ENCODE measurements at regions not wholly inside any gene's neighbourhood (a gene's known extent, or its start where the extent isn't known, plus 50 kb on each side); places are given as distances from the start of the nearest gene placed in this dataset.

DNA sequence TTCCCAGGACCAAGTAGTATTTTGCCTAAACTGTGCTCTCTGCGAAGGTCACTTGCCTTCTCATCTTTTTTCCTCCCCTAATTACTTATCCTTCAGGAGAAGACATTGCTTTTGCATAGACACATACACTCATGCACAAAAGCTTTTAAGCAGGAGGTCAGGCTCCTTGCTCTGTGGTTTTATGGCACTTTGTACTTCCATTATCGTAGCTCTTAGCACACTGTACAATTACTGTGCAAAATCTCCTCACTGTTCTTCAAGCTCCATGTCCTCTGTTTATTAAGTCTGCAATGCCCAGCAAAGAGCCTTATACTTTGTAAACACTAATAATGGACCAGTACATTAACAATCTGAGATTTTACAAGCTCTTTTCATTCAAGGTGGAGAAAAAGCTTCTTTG lies 188.4 kb upstream of the GNPDA2 start:
- FAIRE-seq: no peak
- H3K9me3 ChIP-seq (ENCODE audit: insufficient read depth, low read depth, low read length): no peaks in the 10 kb centered on the region
- H3K4me2 ChIP-seq (ENCODE audit: low read length): no peak overlapping the region
- no peaks in the 10 kb centered on the region for H3K9me3 Mint-ChIP-seq (ENCODE audit: unreplicated experiment)
- H4K20me1 ChIP-seq (ENCODE audit: insufficient read depth, low read length): no peaks in the 10 kb centered on the region
- H2AFZ ChIP-seq (ENCODE audit: low read depth, low read length): no peak overlapping the region
- no peaks in the 10 kb centered on the region for H3K79me2 ChIP-seq (ENCODE audit: insufficient read depth, low read length)
- no peaks in the 10 kb centered on the region for H3K36me3 Mint-ChIP-seq (ENCODE audit: low read depth, unreplicated experiment)
- no peak overlapping the region for H3K4me3 ChIP-seq (ENCODE audit: insufficient read depth, low read depth, low read length)
- DNase-seq (ENCODE audit: low read depth): no peak
- no peak overlapping the region for H3K4me3 Mint-ChIP-seq (ENCODE audit: unreplicated experiment)
- peaks cover 2% of the 10 kb centered on the region for H3K4me1 Mint-ChIP-seq (ENCODE audit: low read depth, unreplicated experiment)
- H3K4me1 ChIP-seq (ENCODE audit: insufficient read depth, low read length): no peaks in the 10 kb centered on the region
- no peak overlapping the region for H3K27ac Mint-ChIP-seq (ENCODE audit: unreplicated experiment)
- H3K36me3 ChIP-seq (ENCODE audit: insufficient read depth, low read length): no peaks in the 10 kb centered on the region
- no peaks in the 10 kb centered on the region for H3K27me3 Mint-ChIP-seq (ENCODE audit: low read depth, unreplicated experiment)
- H3K27ac ChIP-seq (ENCODE audit: low read depth, low read length): no peak overlapping the region
- no peak for TF ChIP-seq EZH2 (IDR thresholded peaks at IDR 0.05; ENCODE audit: insufficient read depth, low read length)
- no peak for TF ChIP-seq CTCF (IDR thresholded peaks at IDR 0.05; ENCODE audit: insufficient read depth, low read depth, low read length)
- no peak overlapping the region for H3K9ac ChIP-seq (ENCODE audit: low read length)
- H3K27me3 ChIP-seq (ENCODE audit: insufficient read depth, low read length): no peaks in the 10 kb centered on the region

DNA sequence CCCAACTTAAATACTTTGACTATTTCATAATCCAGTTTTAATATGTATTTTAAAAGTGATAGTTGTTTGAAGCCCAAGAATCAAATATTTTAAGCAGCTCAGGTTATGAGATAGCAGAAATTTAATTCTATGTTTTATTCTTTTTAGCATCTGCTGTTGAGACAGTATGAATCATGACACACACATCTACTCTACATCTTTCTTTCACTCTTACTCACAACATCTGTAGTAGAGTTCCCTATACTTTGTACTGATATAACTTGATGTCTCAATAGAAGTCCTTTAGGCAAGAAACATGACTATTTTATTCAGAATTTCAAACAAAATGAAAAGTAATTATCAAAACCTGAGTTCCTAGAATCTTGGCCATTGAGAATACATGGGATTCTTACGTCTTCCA lies 187.9 kb upstream of the GNPDA2 start:
- no peaks in the 10 kb centered on the region for H4K20me1 ChIP-seq (ENCODE audit: insufficient read depth, low read length)
- no peak for FAIRE-seq
- H2AFZ ChIP-seq (ENCODE audit: low read depth, low read length): no peak overlapping the region
- no peak for DNase-seq (ENCODE audit: low read depth)
- no peak overlapping the region for H3K4me3 ChIP-seq (ENCODE audit: insufficient read depth, low read depth, low read length)
- no peaks in the 10 kb centered on the region for H3K36me3 Mint-ChIP-seq (ENCODE audit: low read depth, unreplicated experiment)
- H3K79me2 ChIP-seq (ENCODE audit: insufficient read depth, low read length): no peaks in the 10 kb centered on the region
- H3K4me3 Mint-ChIP-seq (ENCODE audit: unreplicated experiment): no peak overlapping the region
- no peak overlapping the region for H3K27ac Mint-ChIP-seq (ENCODE audit: unreplicated experiment)
- no peaks in the 10 kb centered on the region for H3K36me3 ChIP-seq (ENCODE audit: insufficient read depth, low read length)
- TF ChIP-seq EZH2 (IDR thresholded peaks at IDR 0.05; ENCODE audit: insufficient read depth, low read length) (no peak), CTCF (IDR thresholded peaks at IDR 0.05; ENCODE audit: insufficient read depth, low read depth, low read length) (no peak)
- H3K4me1 Mint-ChIP-seq (ENCODE audit: low read depth, unreplicated experiment): peaks cover 2% of the 10 kb centered on the region
- H3K9me3 Mint-ChIP-seq (ENCODE audit: unreplicated experiment): no peaks in the 10 kb centered on the region
- no peak overlapping the region for H3K4me2 ChIP-seq (ENCODE audit: low read length)
- no peak overlapping the region for H3K9ac ChIP-seq (ENCODE audit: low read length)
- H3K9me3 ChIP-seq (ENCODE audit: insufficient read depth, low read depth, low read length): no peaks in the 10 kb centered on the region
- H3K27me3 ChIP-seq (ENCODE audit: insufficient read depth, low read length): no peaks in the 10 kb centered on the region
- H3K27me3 Mint-ChIP-seq (ENCODE audit: low read depth, unreplicated experiment): no peaks in the 10 kb centered on the region
- no peak overlapping the region for H3K27ac ChIP-seq (ENCODE audit: low read depth, low read length)
- H3K4me1 ChIP-seq (ENCODE audit: insufficient read depth, low read length): no peaks in the 10 kb centered on the region

DNA sequence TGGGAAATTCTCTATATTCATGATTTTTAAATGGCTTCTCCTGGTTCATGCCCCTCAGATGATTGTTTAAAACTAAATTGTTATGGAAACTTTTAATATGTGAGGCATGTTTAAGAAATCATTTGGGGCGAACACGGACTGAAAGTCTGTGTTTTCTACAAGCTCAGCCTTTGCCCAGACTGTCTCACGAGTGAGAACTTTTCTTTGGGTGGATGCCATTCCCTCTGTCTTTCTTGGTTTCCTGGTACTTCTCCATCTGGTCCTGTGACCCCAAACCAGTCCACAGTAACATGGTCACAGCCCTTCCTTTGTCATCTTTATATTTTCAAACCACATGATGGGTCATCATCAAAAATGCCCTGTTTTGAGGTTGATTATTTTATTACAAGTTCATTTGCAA lies 186.6 kb upstream of the GNPDA2 start:
- H3K27ac ChIP-seq (ENCODE audit: low read depth, low read length): no peak overlapping the region
- peaks cover 2% of the 10 kb centered on the region for H3K4me1 Mint-ChIP-seq (ENCODE audit: low read depth, unreplicated experiment)
- DNase-seq (ENCODE audit: low read depth): no peak
- no peak overlapping the region for H2AFZ ChIP-seq (ENCODE audit: low read depth, low read length)
- no peak overlapping the region for H3K27ac Mint-ChIP-seq (ENCODE audit: unreplicated experiment)
- H3K4me1 ChIP-seq (ENCODE audit: insufficient read depth, low read length): no peaks in the 10 kb centered on the region
- H3K4me2 ChIP-seq (ENCODE audit: low read length): no peak overlapping the region
- no peaks in the 10 kb centered on the region for H3K27me3 Mint-ChIP-seq (ENCODE audit: low read depth, unreplicated experiment)
- no peak overlapping the region for H3K4me3 ChIP-seq (ENCODE audit: insufficient read depth, low read depth, low read length)
- H3K9me3 Mint-ChIP-seq (ENCODE audit: unreplicated experiment): no peaks in the 10 kb centered on the region
- no peaks in the 10 kb centered on the region for H3K36me3 Mint-ChIP-seq (ENCODE audit: low read depth, unreplicated experiment)
- no peaks in the 10 kb centered on the region for H3K9me3 ChIP-seq (ENCODE audit: insufficient read depth, low read depth, low read length)
- no peaks in the 10 kb centered on the region for H4K20me1 ChIP-seq (ENCODE audit: insufficient read depth, low read length)
- no peak for FAIRE-seq
- no peaks in the 10 kb centered on the region for H3K79me2 ChIP-seq (ENCODE audit: insufficient read depth, low read length)
- TF ChIP-seq CTCF (IDR thresholded peaks at IDR 0.05; ENCODE audit: insufficient read depth, low read depth, low read length) (no peak), EZH2 (IDR thresholded peaks at IDR 0.05; ENCODE audit: insufficient read depth, low read length) (no peak)
- no peak overlapping the region for H3K9ac ChIP-seq (ENCODE audit: low read length)
- no peak overlapping the region for H3K4me3 Mint-ChIP-seq (ENCODE audit: unreplicated experiment)
- no peaks in the 10 kb centered on the region for H3K36me3 ChIP-seq (ENCODE audit: insufficient read depth, low read length)
- H3K27me3 ChIP-seq (ENCODE audit: insufficient read depth, low read length): no peaks in the 10 kb centered on the region

All from astrocyte (in vitro differentiated cells and primary cell).